WTC11 (cell line): ENCODE measurements at regions not wholly inside any gene's neighbourhood (a gene's known extent, or its start where the extent isn't known, plus 50 kb on each side); places are given as distances from the start of the nearest gene placed in this dataset.

Experiments
- ATAC-seq: fragments of 200-7000 bp; cut with Tn5 transposase; 2 replicates; pipeline ENCODE4 v1.10.0; 2021; ENCODE audit warnings: mild to moderate bottlenecking, moderate library complexity
- CTCF ChIA-PET: fragments of 300-600 bp; sonication (Branson Sonifier 250); formaldehyde crosslinking; loops from one replicate; lab custom pipeline; 2021; ENCODE audit warnings: antibody characterized with exemption; lab: Charles Lee
- POLR2A ChIA-PET: fragments of 350-600 bp; sonication (Branson Sonifier 250); formaldehyde crosslinking; loops from one replicate; lab custom pipeline; 2021; ENCODE audit warnings: antibody characterized with exemption; lab: Charles Lee
- DNase-seq: peaks from one replicate; pipeline ENCODE4 v3.0.0; 2021; ENCODE audit warnings: low spot score
- H3K27ac Mint-ChIP-seq: 2 replicates; pipeline ENCODE4 v1.8.0; 2021; ENCODE audit warnings: mixed read lengths
- H3K27me3 Mint-ChIP-seq: 2 replicates; pipeline ENCODE4 v1.8.0; 2021; ENCODE audit warnings: low read depth, mild to moderate bottlenecking, moderate library complexity, mixed read lengths
- H3K36me3 Mint-ChIP-seq: 2 replicates; pipeline ENCODE4 v1.8.0; 2021; ENCODE audit warnings: mixed read lengths
- H3K4me1 Mint-ChIP-seq: 2 replicates; pipeline ENCODE4 v1.8.0; 2022; ENCODE audit warnings: mixed read lengths
- H3K4me3 Mint-ChIP-seq: 2 replicates; pipeline ENCODE4 v1.8.0; 2021; ENCODE audit warnings: mild to moderate bottlenecking, moderate library complexity, mixed read lengths
- H3K9me3 Mint-ChIP-seq: 2 replicates; pipeline ENCODE4 v1.8.0; 2021; ENCODE audit warnings: mixed read lengths
- AR ChIP-seq: fragments of 250-450 bp; sonication (Bioruptor Pico); IDR thresholded peaks from 2 replicates; pipeline ENCODE4 v1.9.0; 2021; ENCODE audit warnings: mild to moderate bottlenecking
- CREB1 ChIP-seq: sonication (generic); formaldehyde crosslinking; IDR thresholded peaks from 2 replicates; pipeline ENCODE4 v1.8.0; 2023; ENCODE audit warnings: mild to moderate bottlenecking, missing genetic modification reagents
- FOXJ3 ChIP-seq: sonication (generic); formaldehyde crosslinking; IDR thresholded peaks from 2 replicates; pipeline ENCODE4 v1.9.0; 2021; ENCODE audit warnings: missing genetic modification reagents, mild to moderate bottlenecking, borderline replicate concordance
- GTF2I ChIP-seq: fragments of 250-450 bp; sonication (Bioruptor Pico); conservative IDR thresholded peaks from 2 replicates; pipeline ENCODE4 v1.4.0; 2021; ENCODE audit warnings: mild to moderate bottlenecking
- IRF2 ChIP-seq: sonication (generic); formaldehyde crosslinking; IDR thresholded peaks from 2 replicates; pipeline ENCODE4 v1.8.0; 2022; ENCODE audit warnings: low read depth, missing genetic modification reagents, borderline replicate concordance
- KAT7 ChIP-seq: sonication (generic); formaldehyde crosslinking; IDR thresholded peaks from 2 replicates; pipeline ENCODE4 v1.8.1; 2023; ENCODE audit warnings: missing genetic modification reagents, mild to moderate bottlenecking, borderline replicate concordance
- MXD4 ChIP-seq: fragments of 250-450 bp; sonication (Bioruptor Pico); IDR thresholded peaks from 2 replicates; pipeline ENCODE4 v1.8.0; 2021; ENCODE audit warnings: mild to moderate bottlenecking, moderate library complexity, borderline replicate concordance
- NFATC4 ChIP-seq: fragments of 250-450 bp; sonication (Bioruptor Pico); IDR thresholded peaks from 2 replicates; pipeline ENCODE4 v1.9.0; 2021; ENCODE audit warnings: mild to moderate bottlenecking
- NFYB ChIP-seq: sonication (generic); formaldehyde crosslinking; conservative IDR thresholded peaks from 2 replicates; pipeline ENCODE4 v1.8.0; 2022; ENCODE audit warnings: low read depth, missing genetic modification reagents
- NR1H2 ChIP-seq: sonication (generic); formaldehyde crosslinking; IDR thresholded peaks from 2 replicates; pipeline ENCODE4 v1.9.0; 2021; ENCODE audit warnings: mild to moderate bottlenecking, moderate library complexity, missing genetic modification reagents
- NR3C1 ChIP-seq: sonication (generic); formaldehyde crosslinking; conservative IDR thresholded peaks from 2 replicates; pipeline ENCODE4 v1.8.1; 2023; ENCODE audit warnings: low read depth, mild to moderate bottlenecking, missing genetic modification reagents
- PRDM15 ChIP-seq: sonication (generic); formaldehyde crosslinking; IDR thresholded peaks from 2 replicates; pipeline ENCODE4 v1.8.0; 2022; ENCODE audit warnings: missing genetic modification reagents
- RELA ChIP-seq: sonication (generic); formaldehyde crosslinking; IDR thresholded peaks from 2 replicates; pipeline ENCODE4 v1.8.1; 2022; ENCODE audit warnings: missing genetic modification reagents, mild to moderate bottlenecking, borderline replicate concordance
- SP1 ChIP-seq: sonication (generic); formaldehyde crosslinking; conservative IDR thresholded peaks from 2 replicates; pipeline ENCODE4 v1.8.1; 2022; ENCODE audit warnings: missing genetic modification reagents
- ZBTB21 ChIP-seq: sonication (generic); formaldehyde crosslinking; IDR thresholded peaks from 2 replicates; pipeline ENCODE4 v1.8.1; 2023; ENCODE audit warnings: mild to moderate bottlenecking, missing genetic modification reagents, borderline replicate concordance
- ZNF121 ChIP-seq: sonication (generic); formaldehyde crosslinking; IDR thresholded peaks from 2 replicates; pipeline ENCODE4 v1.8.0; 2023; ENCODE audit warnings: missing genetic modification reagents
- ZNF671 ChIP-seq: fragments of 250-450 bp; sonication (Bioruptor Pico); IDR thresholded peaks from 2 replicates; pipeline ENCODE4 v1.8.0; 2021; ENCODE audit warnings: mild to moderate bottlenecking
- TF ChIP-seq, protein P1 (sequence below): fragments of 250-450 bp; sonication (Bioruptor Pico); conservative IDR thresholded peaks from 2 replicates; pipeline ENCODE4 v1.9.0; 2021; ENCODE audit warnings: mild to moderate bottlenecking
- TF ChIP-seq, protein P2 (sequence below): sonication (generic); formaldehyde crosslinking; IDR thresholded peaks from 2 replicates; pipeline ENCODE4 v1.8.1; 2023; ENCODE audit warnings: mild to moderate bottlenecking, missing genetic modification reagents

DNA sequence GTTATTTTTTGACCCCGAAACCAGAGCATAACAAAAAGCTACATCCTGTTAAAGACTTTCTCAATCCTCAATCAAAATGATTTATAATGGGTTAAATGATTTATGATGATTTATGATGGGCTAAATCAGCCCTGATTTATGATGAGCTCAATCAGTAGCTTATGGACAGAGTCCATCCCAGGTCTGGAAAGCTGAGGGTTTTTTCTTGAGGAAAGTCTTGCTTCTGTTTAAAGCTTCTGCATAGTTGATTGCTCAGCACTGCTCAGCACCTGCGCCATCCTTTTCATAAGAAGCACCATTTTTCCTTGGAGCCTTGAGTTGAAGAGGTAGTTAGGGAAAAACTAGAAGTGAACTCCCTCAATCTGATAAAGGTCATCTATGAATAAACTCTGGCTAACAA is 356.8 kb downstream of the CYRIA start (continued):
- TF ChIP-seq AR (CRISPR knock-in tag) (no peak), SP1 (CRISPR knock-in tag) (no peak), NFYB (no peak), ZNF121 (CRISPR knock-in tag) (no peak)
- TF ChIP-seq, all 79 proteins: peak for 0

- Mint-ChIP-seq H3K27ac (no peak overlapping the region), H3K27me3 (no peaks in the 10 kb centered on the region), H3K4me1 (peaks cover 25% of the 10 kb centered on the region), H3K36me3 (peaks cover 8% of the 10 kb centered on the region; the same call in 1 of the 2 replicates), H3K4me3 (no peak overlapping the region)
- POLR2A ChIA-PET, result no interaction called here
- no peak for DNase-seq
- TF ChIP-seq IRF2 (CRISPR knock-in tag), result no peak
- TF ChIP-seq CREB1 (CRISPR knock-in tag), result no peak
- no peak for TF ChIP-seq AR (CRISPR knock-in tag)
- no peak for TF ChIP-seq PRDM15 (CRISPR knock-in tag)
- TF ChIP-seq ZBTB21, result no peak
- no peak for TF ChIP-seq FOXJ3
- no peak for TF ChIP-seq NR3C1 (CRISPR knock-in tag)
- TF ChIP-seq NFATC4 (CRISPR knock-in tag), result no peak
- no peak for TF ChIP-seq NR1H2 (CRISPR knock-in tag)
- TF ChIP-seq, all 79 proteins: peak for 0
- ATAC-seq, result no peak
- H3K9me3 Mint-ChIP-seq, result peaks cover 16% of the 10 kb centered on the region
- CTCF ChIA-PET, result no interaction called here
These were observed 360.6 kb downstream of the CYRIA start for GRCh38 chr2:16304876-16305590.

- Mint-ChIP-seq H3K36me3 (peaks cover 8% of the 10 kb centered on the region; the same call in 1 of the 2 replicates), H3K4me1 (peaks cover 25% of the 10 kb centered on the region), H3K27me3 (no peaks in the 10 kb centered on the region), H3K27ac (no peak overlapping the region), H3K4me3 (no peak overlapping the region), H3K9me3 (peaks cover 21% of the 10 kb centered on the region)
- ChIA-PET CTCF (interaction anchor here (0.5 to 2.2 kb wide), 11 partner anchors 9 to 364 kb away, joined by 3 to 15 read pairs (median 3); partner anchors contain the start of gene MYCN), POLR2A (no interaction called here)
- peak; percentile 22 for DNase-seq
- peak; percentile 81 for ATAC-seq
- TF ChIP-seq MXD4 (CRISPR knock-in tag) (no peak), CREB1 (CRISPR knock-in tag) (no peak), IRF2 (CRISPR knock-in tag) (no peak), ZNF671 (CRISPR knock-in tag) (no peak), RELA (no peak), NFATC4 (CRISPR knock-in tag) (no peak), KAT7 (CRISPR knock-in tag) (no peak), GTF2I (no peak)
- TF ChIP-seq, protein P1, sequence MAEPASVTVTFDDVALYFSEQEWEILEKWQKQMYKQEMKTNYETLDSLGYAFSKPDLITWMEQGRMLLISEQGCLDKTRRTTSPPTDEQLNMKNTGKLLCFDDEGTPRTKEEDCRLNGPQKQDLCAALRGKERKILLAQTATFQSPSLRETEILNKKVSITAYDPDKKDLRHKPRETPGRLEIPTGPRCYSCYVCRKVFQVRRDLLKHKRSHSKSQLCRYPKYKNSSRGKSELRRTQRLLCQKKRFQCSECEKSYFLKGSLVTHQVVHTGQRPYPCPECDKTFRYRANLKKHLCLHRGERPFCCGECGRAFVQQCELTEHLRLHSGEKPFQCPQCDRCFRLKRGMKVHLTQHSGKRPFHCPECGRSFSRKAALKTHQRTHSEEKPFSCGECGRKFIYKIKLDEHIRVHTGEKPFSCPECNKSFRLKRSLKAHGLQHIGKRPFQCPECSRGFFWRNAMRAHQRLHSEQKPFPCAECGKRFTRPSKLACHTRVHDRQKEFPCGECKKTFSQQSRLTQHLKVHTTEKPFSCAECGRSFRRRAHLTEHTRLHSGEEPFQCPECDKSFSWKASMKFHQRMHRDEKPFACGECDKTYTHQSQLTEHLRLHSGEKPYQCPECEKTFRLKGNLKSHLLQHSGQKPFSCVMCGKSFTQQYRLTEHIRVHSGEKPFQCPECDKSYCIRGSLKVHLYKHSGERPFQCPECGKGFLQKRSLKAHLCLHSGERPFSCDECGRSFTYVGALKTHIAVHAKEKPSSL, result no peak
- TF ChIP-seq, protein P2, sequence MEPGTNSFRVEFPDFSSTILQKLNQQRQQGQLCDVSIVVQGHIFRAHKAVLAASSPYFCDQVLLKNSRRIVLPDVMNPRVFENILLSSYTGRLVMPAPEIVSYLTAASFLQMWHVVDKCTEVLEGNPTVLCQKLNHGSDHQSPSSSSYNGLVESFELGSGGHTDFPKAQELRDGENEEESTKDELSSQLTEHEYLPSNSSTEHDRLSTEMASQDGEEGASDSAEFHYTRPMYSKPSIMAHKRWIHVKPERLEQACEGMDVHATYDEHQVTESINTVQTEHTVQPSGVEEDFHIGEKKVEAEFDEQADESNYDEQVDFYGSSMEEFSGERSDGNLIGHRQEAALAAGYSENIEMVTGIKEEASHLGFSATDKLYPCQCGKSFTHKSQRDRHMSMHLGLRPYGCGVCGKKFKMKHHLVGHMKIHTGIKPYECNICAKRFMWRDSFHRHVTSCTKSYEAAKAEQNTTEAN (CRISPR knock-in tag), result no peak
These were observed 361.9 kb downstream of the CYRIA start for GRCh38 chr2:16303761-16304160.
